Breast epithelium (tissue), 3 donors: ENCODE measurements at regions not wholly inside any gene's neighbourhood (a gene's known extent, or its start where the extent isn't known, plus 50 kb on each side); places are given as distances from the start of the nearest gene placed in this dataset.

Source experiments
- CTCF ChIP-seq, 3 donors: fragments of 450-650 bp; IDR thresholded peaks; one replicate each; pipeline ENCODE4 v1.5.1; 2016 to 2017; ENCODE audit warnings: antibody characterized with exemption in 3 of 3, mild to moderate bottlenecking in 3 of 3, moderate library complexity in 3 of 3
- POLR2AphosphoS5 ChIP-seq, 3 donors: sonication (generic); formaldehyde crosslinking; IDR thresholded peaks; one replicate each; pipeline ENCODE4 v1.6.1; 2017; ENCODE audit warnings: antibody characterized with exemption in 3 of 3

GRCh38 chr12:91833780-91834359 is 311.8 kb downstream of the BTG1 start:
- TF ChIP-seq CTCF (IDR thresholded peaks at IDR 0.05) (no peak), POLR2AphosphoS5 (IDR thresholded peaks at IDR 0.05) (no peak)
